Left lobe of liver (tissue), 2 donors: ENCODE measurements at regions not wholly inside any gene's neighbourhood (a gene's known extent, or its start where the extent isn't known, plus 50 kb on each side); places are given as distances from the start of the nearest gene placed in this dataset.
A peak's percentile ranks its signal among the peaks of the same experiment; 100 is the strongest.

Source experiments
- ATAC-seq: fragments of 200-7000 bp; cut with Tn5 transposase; one replicate; pipeline ENCODE4 v1.9.1; 2020; ENCODE audit warnings: mild to moderate bottlenecking, moderate library complexity
- DNase-seq: peaks from one replicate; pipeline ENCODE4 v3.0.0-alpha.2; 2020; ENCODE audit warnings: low spot score
- donor health status: DM: no; HTN: no; CAD: no; lungs with moderate emphysema.
- donor health status: DM: no; HTN: yes; CAD: no.

DNA sequence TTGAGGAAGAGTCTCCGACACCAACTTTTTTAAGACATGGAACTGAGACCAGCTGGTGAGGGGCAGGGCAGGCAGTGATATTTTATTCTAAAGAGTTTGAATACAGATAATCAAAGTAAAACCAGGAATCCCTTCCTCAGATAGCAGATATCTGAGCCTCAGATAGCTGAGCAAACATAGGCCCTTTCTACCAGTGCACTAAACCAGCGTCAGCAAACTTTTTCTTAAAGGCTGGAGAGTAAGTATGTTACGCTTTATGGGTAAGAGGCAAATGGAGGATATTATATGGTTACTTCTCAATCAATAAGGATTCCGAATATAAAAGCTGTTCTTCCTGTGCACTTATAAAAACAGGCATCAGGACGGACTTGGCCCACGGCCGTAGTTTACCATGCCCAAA, 73.9 kb downstream of the WNT5A start:
- DNase-seq = no peak
- no peak for ATAC-seq

DNA sequence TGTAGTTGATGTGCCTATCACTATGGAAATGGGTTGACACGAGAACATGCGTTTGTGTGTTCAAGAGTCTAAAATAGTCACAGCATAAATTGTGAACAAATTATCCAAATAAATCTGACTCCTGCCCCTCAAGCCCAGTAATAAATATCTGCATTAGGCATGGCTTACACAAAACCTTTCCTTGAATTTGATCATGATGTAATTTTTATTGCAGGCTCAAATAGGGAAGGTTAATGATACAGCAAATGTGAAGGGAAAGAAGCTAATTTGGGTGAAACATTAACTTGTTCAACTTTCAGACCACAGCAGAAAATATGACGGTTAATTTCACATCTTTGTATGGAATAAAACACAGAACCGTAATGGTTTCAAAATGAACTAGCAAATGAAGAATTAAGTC, 74.6 kb downstream of the WNT5A start:
- no peak for DNase-seq
- ATAC-seq = no peak

DNA sequence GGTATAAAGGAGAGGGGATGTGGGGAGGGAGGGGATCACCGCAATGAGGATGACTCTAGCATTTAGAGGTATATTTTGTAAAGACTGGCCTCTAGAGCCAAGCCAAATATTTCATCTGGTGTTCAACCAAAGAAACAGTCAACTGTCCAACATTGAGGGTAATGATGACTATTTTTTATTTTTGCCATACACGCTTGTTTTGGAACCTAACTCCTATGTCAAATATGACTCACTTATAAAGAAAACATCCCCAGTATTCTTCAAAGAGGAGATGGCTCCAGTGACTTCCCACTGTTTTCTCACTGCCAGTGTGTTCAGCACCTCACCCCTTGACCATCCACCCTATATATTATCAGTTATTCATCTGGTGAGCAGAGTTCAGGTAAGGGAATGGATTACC, 77.3 kb downstream of the WNT5A start:
- no peak for DNase-seq
- ATAC-seq = no peak

DNA sequence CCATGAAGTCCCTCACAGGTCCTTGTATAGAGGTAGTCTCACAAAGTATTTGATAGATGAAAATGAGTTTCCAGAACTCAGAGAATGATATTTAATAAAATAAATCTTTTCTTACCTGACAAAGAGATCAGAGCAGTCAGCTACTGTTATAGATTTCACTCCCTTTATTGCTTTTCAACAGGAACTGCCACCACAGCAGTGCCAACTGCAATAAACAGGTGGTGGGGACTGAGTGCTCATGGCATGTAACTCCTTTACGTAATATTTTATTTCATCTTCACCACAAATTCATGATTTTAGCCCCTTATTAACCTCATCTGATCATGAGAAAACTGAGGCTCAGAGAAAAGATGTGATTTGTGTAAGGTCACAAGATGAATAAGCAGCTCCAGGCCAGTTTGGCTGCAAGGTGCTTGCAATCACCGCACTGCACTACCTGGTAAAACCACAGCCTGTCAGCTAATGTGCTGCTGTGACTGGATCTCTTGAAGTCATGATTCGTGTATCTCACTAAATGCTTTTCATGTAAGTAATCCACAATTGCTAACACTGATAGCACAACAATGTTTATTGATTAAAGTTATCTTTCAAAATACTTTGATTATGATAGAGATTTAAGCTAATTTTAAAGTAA, 78.8 kb downstream of the WNT5A start:
- ATAC-seq = no peak

DNA sequence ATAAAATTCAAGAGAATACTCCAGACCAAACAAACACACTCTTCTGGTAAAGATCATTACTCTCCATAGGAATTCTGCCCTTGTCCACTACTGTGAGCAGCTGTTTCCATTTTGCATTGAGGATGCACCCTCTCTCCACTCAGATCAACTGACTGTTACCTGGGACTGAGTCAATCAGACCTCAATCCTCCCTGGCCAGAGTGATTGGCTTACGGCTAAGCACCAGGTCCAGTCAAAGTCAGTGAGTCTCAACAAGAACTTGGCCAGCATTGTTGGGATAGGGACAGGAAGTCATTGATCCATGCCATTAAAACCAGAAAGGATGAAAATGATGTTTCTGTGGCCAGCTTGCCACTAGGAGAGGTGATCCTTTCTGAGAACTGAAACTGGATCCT, 79.7 kb downstream of the WNT5A start:
- DNase-seq (no peak), ATAC-seq (no peak)

More for the DNA sequence above, 78.8 kb downstream of the WNT5A start:
- DNase-seq = no peak

DNA sequence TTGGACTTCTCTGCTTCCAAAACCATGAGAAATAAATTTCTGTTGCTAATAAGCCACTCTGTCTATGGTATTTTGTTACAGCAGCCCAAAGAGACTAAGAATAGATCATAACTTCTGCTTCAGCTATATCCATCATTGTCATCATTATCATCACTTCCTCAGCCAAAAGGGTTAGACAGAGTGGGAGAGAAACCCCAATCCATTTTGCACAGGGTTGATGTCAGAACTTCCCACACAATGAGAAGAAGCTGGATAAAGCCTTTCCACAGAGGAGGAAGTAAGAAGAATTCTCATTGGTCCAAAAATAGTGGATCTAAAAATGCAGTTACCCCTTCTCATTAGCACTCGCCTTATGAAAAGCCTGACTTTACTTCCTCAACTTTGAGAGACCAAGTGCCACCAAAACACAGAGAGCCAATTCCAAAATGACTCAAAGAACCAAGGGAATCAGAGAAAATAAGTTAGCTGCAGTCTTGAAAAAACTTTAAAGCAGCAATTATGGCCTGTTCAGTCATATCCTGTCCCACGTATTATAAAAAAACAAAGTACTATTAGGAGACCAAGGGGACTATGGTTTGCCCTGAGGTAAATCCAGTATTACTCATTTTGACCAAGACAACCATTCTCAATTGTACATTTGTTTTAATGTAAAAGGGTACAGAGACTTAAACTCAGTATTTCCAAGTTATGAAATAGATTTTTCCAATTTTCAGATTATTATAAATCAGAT, 80.2 kb downstream of the WNT5A start:
- DNase-seq (no peak), ATAC-seq (no peak)

DNA sequence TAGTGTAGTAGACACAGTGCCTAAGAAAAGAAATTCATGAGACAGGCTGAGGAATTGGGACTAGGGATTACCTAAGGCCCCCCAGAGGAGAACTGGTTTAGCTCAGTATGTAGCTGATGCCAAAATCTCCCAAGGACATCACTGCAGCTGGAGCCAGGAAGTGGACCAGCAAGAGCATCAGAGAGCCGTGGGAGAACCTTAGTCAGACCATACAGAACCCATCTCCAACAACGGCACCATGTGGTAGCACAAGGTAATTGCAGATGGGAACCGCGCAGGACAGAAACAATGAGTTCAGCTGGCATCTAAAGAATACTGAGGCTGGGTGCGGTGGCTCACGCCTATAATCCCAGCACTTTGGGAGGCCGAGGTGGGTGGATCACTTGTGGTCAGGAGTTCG, 81.7 kb downstream of the WNT5A start:
- peak; percentile 41 for ATAC-seq
- DNase-seq = no peak

DNA sequence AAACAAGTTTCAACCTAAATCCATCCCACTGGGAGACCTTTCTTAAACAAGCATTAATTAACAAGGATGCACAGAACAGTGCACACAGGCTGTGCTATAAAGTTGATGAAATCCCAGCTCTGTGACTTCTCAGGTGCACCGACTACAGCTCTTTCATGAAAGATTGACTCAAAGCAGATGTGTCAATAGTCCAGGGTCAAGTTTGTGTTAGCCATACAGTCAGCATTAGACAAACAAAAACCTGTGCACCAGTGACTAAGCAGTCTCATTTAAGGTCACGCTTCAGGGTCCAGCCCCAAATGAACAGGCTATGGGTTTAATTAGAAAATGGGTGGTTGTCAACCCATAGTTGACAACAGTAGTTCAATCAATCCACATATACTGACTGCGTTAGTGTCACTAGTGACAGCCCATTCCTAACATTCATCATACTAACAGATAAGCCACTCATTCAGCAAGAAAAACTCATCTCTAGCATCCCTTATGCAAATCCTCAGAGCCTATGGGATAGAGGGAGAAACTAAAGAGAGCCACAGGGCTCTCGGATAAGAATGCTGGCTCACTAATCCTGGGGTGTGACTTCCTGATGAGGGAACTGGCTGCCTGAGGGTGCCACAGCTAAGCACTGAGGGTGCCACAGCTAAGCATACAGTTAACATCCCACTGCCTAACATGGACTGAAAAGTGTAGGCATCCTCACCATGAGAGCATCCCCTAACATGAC, 84.1 kb downstream of the WNT5A start:
- peak; percentile 98 for ATAC-seq

DNA sequence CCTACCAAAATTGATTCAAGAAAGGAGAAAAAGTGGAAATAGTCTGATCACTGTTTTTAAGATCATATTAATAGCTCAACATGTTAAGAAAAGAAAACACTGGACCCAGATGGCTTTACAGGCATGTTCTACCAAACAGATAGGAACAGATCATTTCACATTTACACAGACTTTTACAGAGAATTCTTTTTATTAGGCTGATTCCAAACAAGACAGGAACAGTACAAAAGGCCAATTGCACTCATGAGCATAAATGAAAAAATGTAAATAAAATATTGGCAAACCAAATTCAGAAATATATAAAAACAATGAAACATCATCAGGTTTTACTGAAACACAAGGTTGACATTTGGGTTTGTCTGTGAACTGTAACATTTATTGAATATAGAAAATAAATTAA, 106.5 kb downstream of the WNT5A start:
- ATAC-seq = no peak
- DNase-seq = no peak

More for the DNA sequence above, 84.1 kb downstream of the WNT5A start:
- DNase-seq = no peak

DNA sequence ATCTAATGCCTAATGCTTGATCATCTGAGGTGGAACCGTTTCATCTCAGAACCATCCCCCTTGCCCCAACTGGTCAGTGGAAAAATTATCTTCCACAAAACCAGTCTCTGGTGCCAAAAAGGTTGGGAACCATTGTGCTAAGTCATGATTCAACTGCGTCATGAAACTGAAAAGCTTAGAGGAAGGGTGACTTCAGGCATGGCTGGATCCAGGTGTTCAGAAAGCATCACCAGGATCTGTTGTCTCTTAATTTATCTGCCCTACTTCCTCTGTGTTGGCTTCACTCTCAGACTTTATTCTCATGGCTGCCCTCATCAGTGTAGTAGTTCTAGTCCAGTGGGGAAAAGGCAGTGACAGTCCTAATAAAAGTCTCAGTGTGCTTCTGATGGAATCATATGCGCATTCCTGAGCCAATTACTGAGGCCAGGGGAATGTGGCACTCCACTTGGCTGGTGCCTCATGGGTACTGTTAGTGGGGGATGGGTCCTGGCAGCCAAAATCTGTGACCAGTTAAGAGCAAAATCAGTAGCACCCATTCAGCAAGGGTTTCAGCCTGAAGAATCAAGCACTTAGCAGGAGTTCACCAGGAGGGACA, 110.3 kb downstream of the WNT5A start:
- no peak for DNase-seq
- no peak for ATAC-seq

DNA sequence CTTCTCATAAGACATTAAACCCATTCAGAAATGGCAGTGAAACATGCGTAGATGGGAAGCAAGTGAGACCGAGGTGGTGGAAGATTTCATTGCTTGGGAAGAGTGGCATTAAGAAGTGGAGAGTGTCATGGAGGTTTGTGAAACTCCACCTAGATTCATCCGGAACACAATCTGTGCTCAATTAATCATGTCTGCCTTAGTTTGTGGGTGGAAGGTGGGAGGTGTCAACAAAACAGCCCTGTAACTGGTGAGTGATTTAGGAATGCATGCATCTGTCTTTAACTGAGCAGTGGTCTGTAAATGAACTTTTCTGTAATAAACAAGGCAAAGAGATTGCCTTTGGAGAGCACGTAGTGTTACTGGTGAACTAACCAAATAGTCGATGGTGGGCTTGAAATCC, 113.7 kb downstream of the WNT5A start:
- DNase-seq (no peak), ATAC-seq (no peak)

DNA sequence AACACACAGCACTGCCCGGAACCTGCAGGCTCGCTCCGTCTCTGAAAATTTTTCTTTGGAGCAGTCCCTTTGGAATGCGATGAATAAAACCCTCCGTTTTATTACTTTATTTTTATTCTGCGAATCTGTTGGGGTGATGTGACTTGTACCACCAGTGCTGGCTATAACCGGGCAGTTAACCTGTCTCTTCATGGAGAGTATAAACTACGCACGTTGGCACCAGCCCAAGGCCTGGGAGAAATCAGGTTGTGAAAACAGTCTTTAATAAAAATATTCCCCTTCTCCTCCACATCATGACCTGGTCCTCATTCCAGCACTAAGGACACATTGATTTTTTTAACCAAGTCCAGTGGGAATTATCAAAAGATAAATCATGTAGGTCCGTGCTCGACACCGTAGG, 116.8 kb downstream of the WNT5A start:
- no peak for ATAC-seq
- DNase-seq = no peak

DNA sequence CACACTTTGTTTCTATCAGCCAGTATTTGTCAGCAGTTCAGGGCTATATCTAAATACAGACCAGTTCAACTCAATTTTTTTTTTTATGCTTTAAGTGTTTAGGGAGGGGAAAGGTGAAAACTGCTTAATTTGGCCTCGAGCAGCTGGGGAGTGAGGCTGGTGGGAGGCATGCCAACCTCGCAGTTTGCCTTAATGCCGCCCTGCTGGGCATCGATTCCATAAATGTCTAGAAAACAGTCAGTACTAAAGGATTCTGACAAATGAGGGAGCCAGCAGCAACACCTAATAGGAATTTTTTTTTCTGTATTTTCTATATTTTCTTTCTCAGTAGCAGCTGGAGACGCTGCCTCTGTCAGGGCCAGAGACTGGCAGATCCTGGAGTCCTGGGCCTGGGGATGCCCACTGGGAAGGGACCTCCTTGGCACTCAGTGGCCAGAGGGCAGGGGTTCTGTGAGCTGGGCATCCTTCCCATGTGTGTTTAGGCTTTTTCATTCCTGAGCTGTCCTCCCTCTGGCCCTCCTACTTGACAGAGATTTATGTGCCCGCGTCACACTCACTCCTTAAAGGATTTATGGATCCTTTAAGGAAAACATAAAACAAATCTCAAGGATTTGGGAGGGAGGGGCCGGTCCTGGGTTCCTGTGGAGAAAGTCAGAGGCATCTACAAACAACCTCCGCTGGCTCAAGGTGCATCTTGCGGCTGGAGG, 117.8 kb downstream of the WNT5A start:
- DNase-seq (no peak), ATAC-seq (no peak)

DNA sequence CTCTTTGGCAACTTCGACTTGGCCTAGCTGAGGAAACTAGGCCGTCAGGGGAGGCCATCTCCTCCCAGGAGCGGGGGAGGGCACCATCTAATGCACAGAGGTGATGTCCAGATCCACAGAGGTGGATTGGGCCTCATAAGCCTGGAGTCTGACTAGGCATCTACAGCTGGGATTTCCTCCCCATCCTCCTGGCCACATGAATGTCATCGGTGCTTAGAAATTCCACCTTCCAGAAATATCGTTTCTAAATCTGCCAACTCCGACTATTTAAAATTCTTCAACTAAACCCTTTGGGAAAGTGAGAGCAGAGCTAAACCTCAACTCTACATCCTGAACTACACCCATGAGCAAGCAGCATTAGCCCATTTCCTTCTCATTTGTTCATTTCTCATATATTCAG, 118.7 kb downstream of the WNT5A start:
- DNase-seq (no peak), ATAC-seq (no peak)

DNA sequence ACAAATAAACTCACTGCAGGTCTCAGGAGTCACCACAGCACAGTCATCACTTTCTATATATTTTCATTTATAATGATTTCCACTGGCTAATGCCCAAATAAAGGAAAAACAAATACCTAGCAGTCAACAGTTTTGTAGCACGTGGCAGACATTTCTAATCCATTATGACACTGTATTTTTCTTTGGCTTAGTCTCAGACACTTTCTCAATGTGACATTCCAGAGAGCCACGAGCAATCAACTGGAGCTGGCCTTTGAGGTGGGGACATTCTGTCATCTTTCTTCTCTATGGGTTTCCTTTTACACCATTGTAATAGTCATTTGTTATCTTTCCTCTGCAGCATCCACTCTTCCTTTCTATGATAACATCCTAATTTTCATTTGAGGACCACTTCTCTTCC, 119.7 kb downstream of the WNT5A start:
- ATAC-seq (no peak), DNase-seq (no peak)

DNA sequence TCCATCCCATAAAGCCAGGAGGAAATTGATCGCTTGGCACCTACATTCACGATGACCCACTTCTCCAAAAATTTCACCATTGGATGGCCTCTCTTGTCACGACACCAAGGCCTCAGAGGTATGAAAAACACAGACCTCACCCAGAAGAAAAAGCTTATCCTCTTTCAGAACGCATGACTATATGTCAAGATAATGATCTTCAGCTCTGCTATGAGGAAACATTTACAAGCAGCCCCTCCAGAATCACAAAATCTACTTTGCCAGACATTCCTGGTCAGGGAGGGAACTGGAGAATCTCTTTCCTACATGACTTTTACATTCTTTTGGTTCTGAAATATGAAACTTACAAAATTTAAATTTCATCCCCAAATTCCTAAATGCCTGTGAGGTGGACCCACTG, 122.7 kb downstream of the WNT5A start:
- DNase-seq = no peak
- ATAC-seq = no peak

DNA sequence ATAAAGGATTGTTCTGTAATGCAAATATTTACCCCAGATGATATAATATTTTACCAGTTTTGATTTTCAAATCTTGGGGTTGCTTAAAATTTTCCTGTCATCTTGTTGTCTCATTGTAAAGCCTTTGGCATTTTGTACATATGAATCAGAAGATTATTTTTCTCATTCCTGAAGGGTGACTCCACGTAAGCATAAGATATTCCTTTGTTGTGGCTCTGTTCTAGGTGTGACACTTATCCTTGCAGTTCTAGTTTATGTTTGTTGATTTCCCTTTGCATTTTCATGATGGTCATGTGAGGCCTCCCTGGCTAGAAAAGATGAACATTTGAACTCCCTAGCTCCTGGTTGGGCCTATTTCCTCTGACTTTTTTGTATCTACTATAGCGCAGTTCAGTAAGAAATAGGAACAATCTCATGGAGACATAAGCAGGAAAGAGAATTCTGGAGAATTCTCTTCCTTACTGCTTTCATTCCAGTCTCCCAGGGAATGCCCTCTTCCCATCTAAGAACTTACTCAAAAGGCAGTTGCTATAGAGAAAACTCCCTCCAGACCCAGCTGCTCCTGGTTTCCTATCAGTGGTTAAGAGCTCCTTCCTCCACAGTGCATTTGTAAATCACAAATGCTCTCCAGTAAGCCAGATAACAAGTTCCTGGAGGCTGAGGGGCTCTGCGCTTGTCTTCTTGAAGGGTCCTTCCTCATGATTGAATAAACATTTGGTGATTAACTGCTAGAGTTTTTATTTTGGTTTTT, 124.7 kb downstream of the WNT5A start:
- no peak for ATAC-seq
- DNase-seq = no peak

DNA sequence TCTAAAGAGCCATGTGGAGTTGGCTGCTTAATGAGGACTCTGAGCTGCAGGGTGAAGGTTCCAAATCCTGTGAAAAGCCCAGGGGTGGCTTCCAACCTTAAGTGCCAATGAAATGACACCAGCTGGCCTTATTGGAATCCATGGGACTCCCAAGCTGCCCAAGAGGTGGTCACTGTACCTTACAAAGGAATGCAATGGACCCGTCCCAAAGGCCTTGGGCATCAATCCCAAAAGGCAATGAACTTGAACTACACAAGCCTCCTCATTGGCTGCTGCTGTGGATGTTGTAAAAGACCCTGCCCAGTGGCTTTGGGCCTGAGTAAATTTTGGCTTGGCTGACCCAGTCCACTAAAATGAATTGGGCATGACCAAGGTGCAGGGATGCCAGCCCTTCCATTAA, 129.3 kb downstream of the WNT5A start:
- DNase-seq (no peak), ATAC-seq (no peak)

DNA sequence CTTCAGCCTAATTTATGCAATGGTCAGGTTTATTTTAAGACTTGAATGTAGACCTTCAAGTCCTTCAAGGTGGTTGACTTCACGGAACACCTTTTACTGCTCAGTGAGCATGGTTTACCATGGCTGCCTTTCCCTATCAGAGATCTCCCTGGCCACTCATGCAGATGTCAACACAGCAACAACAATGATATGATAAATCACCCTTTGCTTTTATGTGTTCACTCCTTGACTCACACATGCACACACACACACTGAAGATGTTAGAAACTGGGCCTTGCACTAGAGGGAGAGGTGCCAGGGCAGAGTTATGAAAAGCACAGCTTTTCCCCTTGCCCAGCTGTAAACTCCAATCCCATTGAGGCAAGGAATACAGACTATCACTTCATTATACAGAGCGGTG, 134.4 kb downstream of the WNT5A start:
- ATAC-seq = no peak
- DNase-seq = no peak

DNA sequence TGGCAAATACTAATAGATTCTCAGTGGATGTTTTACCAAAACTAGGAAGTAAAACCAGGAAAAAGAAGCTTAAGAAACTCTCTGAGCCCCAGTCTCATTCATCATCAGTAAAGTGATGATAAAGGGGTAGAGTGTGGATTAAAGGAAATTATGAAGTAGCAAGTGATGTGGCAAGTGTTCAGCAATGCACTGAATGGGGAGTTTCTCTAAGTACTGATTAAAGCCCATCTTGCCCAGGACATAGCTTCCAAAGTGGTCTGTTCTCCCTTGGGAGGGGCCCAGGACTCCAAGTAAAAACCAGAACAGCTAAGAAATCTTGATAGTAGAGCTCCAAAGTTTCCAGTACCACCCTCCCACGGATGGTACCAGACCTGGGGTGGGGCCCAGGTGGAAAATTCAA, 137.3 kb downstream of the WNT5A start:
- DNase-seq = no peak
- ATAC-seq = no peak
